ENCODE measurements at regions not wholly inside any gene's neighbourhood (a gene's known extent, or its start where the extent isn't known, plus 50 kb on each side); places are given as distances from the start of the nearest gene placed in this dataset.

DNA sequence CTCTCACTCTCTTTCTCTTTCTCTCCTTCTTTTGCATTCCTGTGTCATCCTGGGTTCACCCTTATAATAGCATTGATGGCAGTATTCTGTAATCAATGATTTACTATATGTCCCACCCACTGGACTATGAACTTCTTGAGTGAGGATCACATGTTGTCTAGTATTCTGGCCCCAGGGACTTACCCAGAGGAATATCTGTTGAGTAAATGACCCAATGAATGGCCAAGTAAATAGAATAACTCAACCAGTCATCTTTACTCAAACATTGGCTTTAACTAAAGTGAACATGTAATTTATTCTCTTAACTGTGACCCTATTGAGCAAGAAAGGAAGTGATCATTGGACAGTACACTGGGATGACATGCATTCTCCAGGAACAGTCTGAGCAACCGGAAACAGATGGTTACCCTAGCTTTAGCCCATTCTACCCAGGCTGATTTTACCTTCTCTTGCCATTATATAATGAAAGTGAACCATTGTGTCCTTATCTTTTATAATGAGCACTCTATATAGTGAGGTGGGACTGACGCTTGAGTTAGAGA lies 94.5 kb upstream of the SOX14 start:
- Histone ChIP-seq H3K4me1 (ENCODE audit: control insufficient read depth in 1 of 2, insufficient read depth in 2 of 2, low read length in 2 of 2) (no peaks in the 10 kb centered on the region), H3K4me2 (replicated peaks; ENCODE audit: extremely low read depth, low read length, poor library complexity, severe bottlenecking) (no peak overlapping the region), H3K27me3 (ENCODE audit: control insufficient read depth in 2 of 2, insufficient read depth in 2 of 2, low read length in 2 of 2) (no peaks in the 10 kb centered on the region), H3K36me3 (replicated peaks in 1 of 2; ENCODE audit: control insufficient read depth in 1 of 2, insufficient read depth in 2 of 2, low read length in 2 of 2) (no peaks in the 10 kb centered on the region), H3K9ac (ENCODE audit: insufficient read depth, low read length, poor library complexity, severe bottlenecking) (no peak overlapping the region), H3K79me2 (ENCODE audit: insufficient read depth, low read length) (no peaks in the 10 kb centered on the region), H3K9me3 (replicated peaks in 1 of 2; ENCODE audit: control insufficient read depth in 1 of 2, insufficient read depth in 1 of 2, low read length in 2 of 2) (peaks cover 4% of the 10 kb centered on the region in 2 donors), H3K4me3 (replicated peaks in 1 of 3; ENCODE audit: low read depth in 2 of 3, low read length in 3 of 3) (no peak overlapping the region), H2AFZ (ENCODE audit: insufficient read depth, low read depth, low read length, poor library complexity, severe bottlenecking) (no peak overlapping the region), H4K20me1 (ENCODE audit: insufficient read depth, low read length) (no peaks in the 10 kb centered on the region), H3K27ac (ENCODE audit: low read depth in 1 of 2, low read length in 2 of 2) (no peak overlapping the region)
- Mint-ChIP-seq H3K4me1 (no peaks in the 10 kb centered on the region), H3K4me3 (no peak overlapping the region), H3K36me3 (no peaks in the 10 kb centered on the region), H3K9me3 (peaks cover 0 to 14% (median 5%) of the 10 kb centered on the region in 7 donors), H3K27me3 (ENCODE audit: low read depth in 3 of 3) (no peaks in the 10 kb centered on the region), H3K27ac (no peak overlapping the region)
- no peak for DNase-seq
- no peak for TF ChIP-seq CTCF (IDR thresholded peaks at IDR 0.05)
- WGBS (ENCODE audit: insufficient coverage), result no CpG with 5 or more reads among the region's 2 CpGs
- intact Hi-C loops (cut with micrococcal nuclease), result no loop called here

- Mint-ChIP-seq H3K36me3 (no peaks in the 10 kb centered on the region), H3K27me3 (ENCODE audit: low read depth in 3 of 3) (peaks cover 0 to 5% (median 0%) of the 10 kb centered on the region in 3 donors), H3K4me1 (no peaks in the 10 kb centered on the region), H3K4me3 (no peak overlapping the region), H3K27ac (no peak overlapping the region), H3K9me3 (peaks cover 0 to 2% (median 0%) of the 10 kb centered on the region in 7 donors)
- no peak for TF ChIP-seq CTCF (IDR thresholded peaks at IDR 0.05)
- no peak for DNase-seq
- H3K27ac ChIP-seq (ENCODE audit: low read depth in 1 of 2, low read length in 2 of 2), result no peak overlapping the region
- H3K4me2 ChIP-seq (replicated peaks; ENCODE audit: extremely low read depth, low read length, poor library complexity, severe bottlenecking), result no peak overlapping the region
- no peaks in the 10 kb centered on the region for H3K36me3 ChIP-seq (replicated peaks in 1 of 2; ENCODE audit: control insufficient read depth in 1 of 2, insufficient read depth in 2 of 2, low read length in 2 of 2)
- no peaks in the 10 kb centered on the region for H3K4me1 ChIP-seq (ENCODE audit: control insufficient read depth in 1 of 2, insufficient read depth in 2 of 2, low read length in 2 of 2)
- H3K9me3 ChIP-seq (replicated peaks in 1 of 2; ENCODE audit: control insufficient read depth in 1 of 2, insufficient read depth in 1 of 2, low read length in 2 of 2), result no peaks in the 10 kb centered on the region
- no peaks in the 10 kb centered on the region for H3K79me2 ChIP-seq (ENCODE audit: insufficient read depth, low read length)
- WGBS (ENCODE audit: insufficient coverage), result no CpG with 5 or more reads among the region's 4 CpGs
- H3K27me3 ChIP-seq (ENCODE audit: control insufficient read depth in 2 of 2, insufficient read depth in 2 of 2, low read length in 2 of 2), result no peaks in the 10 kb centered on the region
- no peak overlapping the region for H2AFZ ChIP-seq (ENCODE audit: insufficient read depth, low read depth, low read length, poor library complexity, severe bottlenecking)
- H4K20me1 ChIP-seq (ENCODE audit: insufficient read depth, low read length), result no peaks in the 10 kb centered on the region
- intact Hi-C loops (cut with micrococcal nuclease), result no loop called here
- H3K4me3 ChIP-seq (replicated peaks in 1 of 3; ENCODE audit: low read depth in 2 of 3, low read length in 3 of 3), result no peak overlapping the region
- no peak overlapping the region for H3K9ac ChIP-seq (ENCODE audit: insufficient read depth, low read length, poor library complexity, severe bottlenecking)
Observed at GRCh38 chr3:137687181-137687879, 76.8 kb upstream of the SOX14 start.

Data from CD14-positive monocyte (primary cell).